Neutrophil (primary cell): ENCODE measurements at regions not wholly inside any gene's neighbourhood (a gene's known extent, or its start where the extent isn't known, plus 50 kb on each side); places are given as distances from the start of the nearest gene placed in this dataset.

Experiments used
- H3K27ac ChIP-seq: fragments of 200-600 bp; sonication (generic); 2 replicates; pipeline ENCODE4 v1.5.1; 2016; ENCODE audit warnings: mild to moderate bottlenecking, moderate library complexity
- H3K27me3 ChIP-seq: fragments of 200-600 bp; sonication (generic); 2 replicates; pipeline ENCODE4 v1.6.0; 2016; ENCODE audit warnings: mild to moderate bottlenecking
- H3K36me3 ChIP-seq: fragments of 200-600 bp; sonication (generic); 2 replicates; pipeline ENCODE4 v1.5.1; 2017
- H3K4me1 ChIP-seq, 2 experiments: fragments of 200-600 bp in 1 of 2; sonication (generic) in 1 of 2; 1 replicate in 1 of 2; 2 replicates in 1 of 2; pipeline versions ENCODE4 v1.5.1 to v1.6.1; 2013 to 2016; ENCODE audit warnings: low read depth in 1 of 2, low read length in 1 of 2, mild to moderate bottlenecking in 1 of 2, moderate library complexity in 1 of 2; ENCODE audit not compliant: control insufficient read depth in 1 of 2, insufficient read depth in 1 of 2
- H3K4me3 ChIP-seq, 2 experiments: fragments of 200-600 bp in 1 of 2; sonication (generic) in 1 of 2; 1 replicate in 1 of 2; 2 replicates in 1 of 2; pipeline ENCODE4 v1.5.1; 2013 to 2016; ENCODE audit warnings: low read depth in 1 of 2, low read length in 1 of 2, mild to moderate bottlenecking in 1 of 2, moderate library complexity in 1 of 2
- H3K9me3 ChIP-seq: fragments of 200-600 bp; sonication (generic); 2 replicates; pipeline ENCODE4 v1.5.1; 2016
- CTCF ChIP-seq: fragments of 200-600 bp; sonication (generic); IDR thresholded peaks from 2 replicates; pipeline ENCODE4 v1.5.1; 2016; ENCODE audit warnings: antibody characterized with exemption

DNA sequence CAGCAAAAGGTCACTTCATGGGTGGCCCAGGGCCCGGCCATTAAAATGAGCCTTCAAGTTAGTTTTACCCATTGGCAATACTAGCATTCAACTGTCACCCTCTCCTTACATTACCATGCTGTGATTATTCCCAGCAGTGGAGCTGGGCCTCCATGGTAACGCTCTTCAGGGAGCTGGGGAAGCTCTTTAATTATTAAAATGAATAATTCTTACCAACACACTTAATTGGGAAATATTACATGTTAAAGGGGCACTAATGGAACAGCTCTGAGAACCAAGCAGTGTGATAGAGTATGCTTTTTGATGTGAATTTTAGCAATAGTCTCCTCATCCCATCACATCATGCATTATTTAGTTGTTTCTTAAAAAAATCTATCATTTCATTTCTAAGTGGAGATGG is 187.2 kb downstream of the CEMIP2 start:
- no peak for TF ChIP-seq CTCF
- Histone ChIP-seq H3K27me3 (no peaks in the 10 kb centered on the region), H3K9me3 (no peaks in the 10 kb centered on the region), H3K36me3 (no peaks in the 10 kb centered on the region), H3K27ac (no peak overlapping the region), H3K4me3 (no peak overlapping the region), H3K4me1 (no peaks in the 10 kb centered on the region)

GRCh38 chr9:71571186-71571585 is 197.1 kb downstream of the CEMIP2 start:
- no peak overlapping the region for H3K4me3 ChIP-seq
- TF ChIP-seq CTCF = no peak
- no peaks in the 10 kb centered on the region for H3K9me3 ChIP-seq
- no peak overlapping the region for H3K27ac ChIP-seq
- H3K36me3 ChIP-seq = no peaks in the 10 kb centered on the region
- no peaks in the 10 kb centered on the region for H3K27me3 ChIP-seq
- no peaks in the 10 kb centered on the region for H3K4me1 ChIP-seq

DNA sequence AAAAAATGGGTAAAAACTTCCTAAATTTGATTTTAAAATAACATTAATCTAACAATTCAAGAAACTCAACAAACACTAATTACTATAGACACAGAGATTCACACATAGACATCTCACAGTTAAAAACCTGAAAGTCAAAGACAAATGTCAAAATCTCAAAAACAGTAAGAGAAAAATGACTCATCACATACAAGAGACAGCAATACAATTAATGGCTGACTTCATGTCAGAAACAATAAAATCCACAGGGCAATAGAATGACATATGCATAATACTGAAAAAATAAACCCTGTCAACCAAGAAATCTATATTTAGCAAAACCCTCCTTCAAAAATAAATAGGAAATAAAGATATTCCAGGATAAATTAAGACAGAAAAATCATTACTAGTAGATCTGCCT is 200.4 kb downstream of the CEMIP2 start:
- no peak for TF ChIP-seq CTCF
- Histone ChIP-seq H3K9me3 (no peaks in the 10 kb centered on the region), H3K27me3 (no peaks in the 10 kb centered on the region)

GRCh38 chr9:71562140-71562539 is 206.2 kb downstream of the CEMIP2 start:
- Histone ChIP-seq H3K27me3 (peaks cover 3% of the 10 kb centered on the region), H3K4me3 (no peak overlapping the region), H3K4me1 (no peaks in the 10 kb centered on the region), H3K36me3 (no peaks in the 10 kb centered on the region), H3K9me3 (no peaks in the 10 kb centered on the region), H3K27ac (no peak overlapping the region)
- no peak for TF ChIP-seq CTCF

More for the DNA sequence above, 200.4 kb downstream of the CEMIP2 start:
- H3K4me3 ChIP-seq = no peak overlapping the region
- no peak overlapping the region for H3K27ac ChIP-seq
- no peaks in the 10 kb centered on the region for H3K36me3 ChIP-seq
- H3K4me1 ChIP-seq = no peaks in the 10 kb centered on the region

DNA sequence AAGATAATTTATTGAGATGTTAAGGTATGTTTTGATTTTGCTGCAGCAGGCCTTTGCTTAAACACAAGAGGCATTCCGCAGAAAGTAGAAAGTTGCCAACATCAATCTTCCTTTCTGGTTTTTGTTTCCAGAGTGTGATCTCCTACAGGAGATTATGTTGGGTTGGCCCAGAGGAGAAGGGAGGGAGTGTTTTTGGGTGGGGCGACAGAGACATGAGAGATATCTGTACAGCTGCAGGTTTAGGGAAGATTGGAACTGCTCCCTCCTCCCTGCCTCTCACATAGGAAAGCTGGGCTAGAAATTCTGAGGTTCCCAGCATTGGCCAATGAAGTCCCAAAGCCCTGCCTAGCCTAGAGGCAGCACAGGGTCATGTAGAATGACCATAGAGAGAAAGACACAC is 211.0 kb downstream of the CEMIP2 start:
- H3K27ac ChIP-seq = no peak overlapping the region
- no peaks in the 10 kb centered on the region for H3K4me1 ChIP-seq
- no peak for TF ChIP-seq CTCF
- no peaks in the 10 kb centered on the region for H3K36me3 ChIP-seq
- H3K9me3 ChIP-seq = no peaks in the 10 kb centered on the region
- H3K4me3 ChIP-seq = no peak overlapping the region
- peaks cover 9% of the 10 kb centered on the region for H3K27me3 ChIP-seq

- Histone ChIP-seq H3K4me3 (no peak overlapping the region), H3K4me1 (no peaks in the 10 kb centered on the region), H3K27ac (no peak overlapping the region), H3K36me3 (no peaks in the 10 kb centered on the region), H3K27me3 (peaks cover 40% of the 10 kb centered on the region), H3K9me3 (no peaks in the 10 kb centered on the region)
- no peak for TF ChIP-seq CTCF
Observed at GRCh38 chr9:71552480-71552879, 215.8 kb downstream of the CEMIP2 start.
